ENCODE measurements at regions not wholly inside any gene's neighbourhood (a gene's known extent, or its start where the extent isn't known, plus 50 kb on each side); places are given as distances from the start of the nearest gene placed in this dataset.

DNA sequence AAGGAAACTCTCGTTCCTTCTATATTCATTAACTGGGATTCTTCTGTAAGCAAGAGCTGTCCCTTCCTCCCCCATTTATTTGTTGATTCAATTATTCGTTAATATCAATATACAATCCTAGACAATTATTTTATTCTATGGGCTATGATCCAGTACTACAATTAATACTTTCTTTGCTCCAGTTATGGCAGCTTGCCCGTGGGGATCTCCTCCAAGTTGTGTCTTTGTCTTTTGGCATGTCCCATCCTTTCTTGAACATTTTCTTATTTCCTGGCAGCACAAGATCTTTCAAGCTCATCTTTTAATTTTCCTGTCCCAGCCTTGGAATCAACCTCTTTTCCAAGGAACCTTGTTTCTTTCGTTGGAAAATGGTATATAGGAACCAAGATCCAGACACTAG, 249.3 kb downstream of the GAS1 start:
- TF ChIP-seq, protein P1, sequence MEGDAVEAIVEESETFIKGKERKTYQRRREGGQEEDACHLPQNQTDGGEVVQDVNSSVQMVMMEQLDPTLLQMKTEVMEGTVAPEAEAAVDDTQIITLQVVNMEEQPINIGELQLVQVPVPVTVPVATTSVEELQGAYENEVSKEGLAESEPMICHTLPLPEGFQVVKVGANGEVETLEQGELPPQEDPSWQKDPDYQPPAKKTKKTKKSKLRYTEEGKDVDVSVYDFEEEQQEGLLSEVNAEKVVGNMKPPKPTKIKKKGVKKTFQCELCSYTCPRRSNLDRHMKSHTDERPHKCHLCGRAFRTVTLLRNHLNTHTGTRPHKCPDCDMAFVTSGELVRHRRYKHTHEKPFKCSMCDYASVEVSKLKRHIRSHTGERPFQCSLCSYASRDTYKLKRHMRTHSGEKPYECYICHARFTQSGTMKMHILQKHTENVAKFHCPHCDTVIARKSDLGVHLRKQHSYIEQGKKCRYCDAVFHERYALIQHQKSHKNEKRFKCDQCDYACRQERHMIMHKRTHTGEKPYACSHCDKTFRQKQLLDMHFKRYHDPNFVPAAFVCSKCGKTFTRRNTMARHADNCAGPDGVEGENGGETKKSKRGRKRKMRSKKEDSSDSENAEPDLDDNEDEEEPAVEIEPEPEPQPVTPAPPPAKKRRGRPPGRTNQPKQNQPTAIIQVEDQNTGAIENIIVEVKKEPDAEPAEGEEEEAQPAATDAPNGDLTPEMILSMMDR (conservative IDR thresholded peaks at IDR 0.05; ENCODE audit: low read length), result no peak
- no peak for TF ChIP-seq EZH2phosphoT487 (IDR thresholded peaks at IDR 0.05; ENCODE audit: borderline replicate concordance)

Measured in Loucy (cell line).